Small intestine (tissue), 7 donors: ENCODE measurements at regions not wholly inside any gene's neighbourhood (a gene's known extent, or its start where the extent isn't known, plus 50 kb on each side); places are given as distances from the start of the nearest gene placed in this dataset.

Source experiments
- DNase-seq, 2 donors: peaks; one replicate each; pipeline versions ENCODE4 v3.0.0 to v3.0.0-alpha.2; 2013
- FAIRE-seq: peaks from 2 replicates; lab custom pipeline; 2012; peaks lifted over from hg19 to GRCh38; lab: Jason Lieb, UNC
- H3K27ac ChIP-seq, 3 donors: one replicate each; pipeline ENCODE4 v1.5.1; 2013; ENCODE audit warnings: low read length in 2 of 3, mild to moderate bottlenecking in 2 of 3, control low read depth in 1 of 3, inconsistent platforms in 1 of 3, low read depth in 1 of 3, moderate library complexity in 1 of 3
- H3K27me3 ChIP-seq, 3 donors: one replicate each; pipeline ENCODE4 v1.6.1; 2013; ENCODE audit warnings: low read length in 3 of 3, inconsistent platforms in 1 of 3; ENCODE audit not compliant: control insufficient read depth in 3 of 3, insufficient read depth in 3 of 3
- H3K36me3 ChIP-seq, 3 donors: one replicate each; pipeline ENCODE4 v1.6.1; 2013; ENCODE audit warnings: low read length in 3 of 3, inconsistent platforms in 1 of 3, low read depth in 1 of 3, mild to moderate bottlenecking in 1 of 3, moderate library complexity in 1 of 3; ENCODE audit not compliant: control insufficient read depth in 3 of 3, insufficient read depth in 2 of 3
- H3K4me1 ChIP-seq, 3 donors: one replicate each; pipeline ENCODE4 v1.6.1; 2013; ENCODE audit warnings: low read length in 2 of 3, inconsistent platforms in 1 of 3, low read depth in 1 of 3, mild to moderate bottlenecking in 1 of 3, moderate library complexity in 1 of 3; ENCODE audit not compliant: control insufficient read depth in 3 of 3, insufficient read depth in 2 of 3
- H3K4me3 ChIP-seq, 3 donors: one replicate each; pipeline ENCODE4 v1.5.1; 2013; ENCODE audit warnings: low read length in 3 of 3, control low read depth in 1 of 3, inconsistent platforms in 1 of 3, low read depth in 1 of 3, mild to moderate bottlenecking in 1 of 3, moderate library complexity in 1 of 3
- H3K9me3 ChIP-seq, 2 donors: one replicate each; pipeline ENCODE4 v1.6.1; 2013; ENCODE audit warnings: low read depth in 1 of 2, low read length in 1 of 2; ENCODE audit not compliant: control insufficient read depth in 2 of 2, insufficient read depth in 1 of 2
- WGBS, 3 donors: extraction: QIAGEN DNeasy Blood & Tissue Kit; methylation state at CpG; one replicate each; pipeline ENCODE4 v1.1.7; 2013; 5-methylcytosine and 5-hydroxymethylcytosine counted together
- donor health status: healthy with polysubstance abuse.
- donor health status: control.
- donor health status: control.
- donor health status: Bipolar disorder and iron deficiency.
- donor health status: healthy.

DNA sequence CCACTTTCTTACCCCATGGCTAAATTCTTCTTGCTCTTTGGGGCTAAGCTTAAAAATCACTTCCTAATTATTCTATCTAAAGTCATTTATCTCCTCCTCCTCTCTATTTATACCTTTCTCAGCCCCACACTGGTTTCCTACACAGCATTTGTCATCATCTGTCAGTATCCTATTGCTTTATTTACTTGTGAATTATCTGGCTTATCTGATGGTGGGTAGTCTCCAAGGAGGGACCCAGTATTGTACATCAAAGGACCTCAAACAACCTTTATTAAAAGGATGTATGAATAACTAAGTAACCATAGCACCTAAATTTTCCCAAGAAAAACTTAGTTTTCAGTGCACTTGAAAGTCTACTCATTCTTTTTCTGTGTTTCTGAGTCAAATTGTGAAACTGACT, 332.7 kb upstream of the SNX7 start:
- H3K9me3 ChIP-seq = no peaks in the 10 kb centered on the region
- H3K4me1 ChIP-seq = peaks cover 0 to 4% (median 3%) of the 10 kb centered on the region in 3 donors
- no peak overlapping the region for H3K4me3 ChIP-seq
- H3K27ac ChIP-seq = no peak overlapping the region
- DNase-seq (no peak), FAIRE-seq (no peak)
- no peaks in the 10 kb centered on the region for H3K27me3 ChIP-seq
- no peaks in the 10 kb centered on the region for H3K36me3 ChIP-seq

DNA sequence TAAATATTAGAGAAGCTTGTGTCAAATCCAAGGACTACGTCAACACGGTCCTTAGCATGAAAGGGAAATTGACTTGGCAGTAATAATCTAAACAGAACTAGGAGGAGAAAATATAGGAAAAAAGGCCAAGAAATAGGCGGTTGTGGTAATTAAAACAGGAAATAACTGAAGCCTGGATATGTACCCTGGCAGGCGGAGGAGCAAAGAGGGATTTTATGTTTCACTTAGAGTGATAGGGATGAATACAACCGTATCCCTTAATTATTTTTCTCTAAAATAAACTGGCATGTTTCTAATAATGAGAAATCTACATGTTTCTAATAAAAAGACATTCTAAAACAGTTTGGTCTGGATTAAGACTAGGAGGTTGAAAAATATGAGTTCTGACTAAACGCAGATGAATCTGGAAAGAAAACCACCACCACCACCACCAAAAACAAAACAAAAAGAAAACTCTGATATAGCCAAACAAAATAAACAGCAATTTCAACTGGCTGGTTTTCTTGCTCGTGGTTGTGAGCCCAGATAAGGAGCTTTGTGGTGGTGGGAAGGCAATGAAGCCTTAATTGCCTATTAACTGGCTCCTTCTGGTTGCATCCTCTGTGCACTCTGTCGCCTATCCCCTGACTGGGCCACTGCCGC, 334.2 kb upstream of the SNX7 start:
- WGBS, 3 donors = 50 to 75% (median 70%) methylated on average over 9 of the region's 9 CpGs
- Histone ChIP-seq H3K36me3 (no peaks in the 10 kb centered on the region), H3K27ac (no peak overlapping the region), H3K4me3 (no peak overlapping the region), H3K9me3 (no peaks in the 10 kb centered on the region), H3K27me3 (no peaks in the 10 kb centered on the region), H3K4me1 (peaks cover 3 to 5% (median 4%) of the 10 kb centered on the region in 3 donors)
- DNase-seq = no peak
- no peak for FAIRE-seq

DNA sequence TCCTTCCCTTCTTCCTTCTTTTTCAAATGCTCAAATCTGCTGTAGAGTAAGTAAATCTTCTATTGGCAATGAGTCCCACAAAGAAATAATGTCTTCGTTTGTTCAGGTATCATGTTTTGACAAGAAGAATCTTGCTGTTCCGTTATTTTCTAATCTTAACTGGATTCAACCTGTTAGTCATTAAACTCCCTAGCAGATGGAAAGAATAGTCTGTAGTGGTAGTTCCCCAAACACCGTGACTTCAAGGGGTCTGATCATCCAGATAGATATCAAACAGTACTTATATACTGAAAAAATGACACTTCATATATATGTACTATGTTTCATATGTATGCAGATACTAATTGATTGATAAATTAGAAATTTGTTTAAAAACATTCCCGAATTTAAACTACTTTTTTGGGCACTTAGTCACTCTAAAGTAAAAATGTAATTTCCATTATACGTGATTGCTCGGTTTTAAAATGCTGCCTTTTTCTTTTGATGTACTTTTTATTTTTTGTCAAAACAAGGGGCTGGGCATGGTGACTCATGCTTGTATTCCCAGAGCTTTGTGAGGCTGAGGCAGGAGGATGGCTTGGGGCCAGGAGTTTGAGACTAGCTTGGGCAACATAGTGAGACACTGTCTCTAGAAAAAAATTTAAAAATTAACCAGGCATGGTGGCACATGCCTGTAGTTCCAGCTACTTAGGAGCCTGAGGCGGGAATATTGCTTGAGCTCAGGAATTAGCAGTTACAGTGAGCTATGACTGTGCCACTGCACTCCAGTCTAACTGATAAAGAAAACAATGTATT, 335.7 kb upstream of the SNX7 start:
- FAIRE-seq (no peak), DNase-seq (peak in 1 of 2 donors; percentile 66)
- Histone ChIP-seq H3K36me3 (no peaks in the 10 kb centered on the region), H3K4me3 (no peak overlapping the region), H3K9me3 (no peaks in the 10 kb centered on the region), H3K4me1 (peaks cover 3 to 5% (median 4%) of the 10 kb centered on the region in 3 donors), H3K27ac (no peak overlapping the region), H3K27me3 (no peaks in the 10 kb centered on the region)
- 44 to 67% (median 59%) methylated on average over 7 of the region's 7 CpGs for WGBS, 3 donors

DNA sequence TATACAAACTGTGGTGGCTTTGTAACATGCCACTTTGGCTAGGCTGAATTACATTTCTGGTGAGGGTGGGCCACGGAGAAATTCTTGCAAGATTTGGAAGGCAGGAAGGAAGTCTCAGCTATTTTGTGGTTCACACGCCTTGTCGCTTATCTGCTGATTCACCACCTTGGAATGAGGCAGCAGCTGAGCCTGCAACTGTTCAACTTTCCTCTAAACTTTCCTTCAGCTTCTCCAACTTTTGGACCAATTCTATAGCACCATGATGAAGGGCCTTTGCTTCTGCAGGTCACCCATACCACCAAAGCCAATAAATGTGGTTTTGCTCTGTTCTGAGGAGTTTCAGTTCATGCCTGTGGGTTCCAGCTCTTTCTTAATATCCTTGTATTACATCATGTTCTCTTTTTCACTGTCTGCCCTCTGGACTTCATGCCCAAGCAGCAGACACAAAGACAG, 337.6 kb upstream of the SNX7 start:
- 0 to 11% (median 4%) methylated on average over 3 of the region's 3 CpGs for WGBS, 3 donors
- Histone ChIP-seq H3K4me3 (no peak overlapping the region), H3K9me3 (no peaks in the 10 kb centered on the region), H3K36me3 (no peaks in the 10 kb centered on the region), H3K4me1 (peaks cover 3 to 5% (median 4%) of the 10 kb centered on the region in 3 donors), H3K27ac (peak overlapping the region; percentile 8 to 51 (median 30)), H3K27me3 (no peaks in the 10 kb centered on the region)
- FAIRE-seq (no peak), DNase-seq (peak; percentile 68 to 86)

DNA sequence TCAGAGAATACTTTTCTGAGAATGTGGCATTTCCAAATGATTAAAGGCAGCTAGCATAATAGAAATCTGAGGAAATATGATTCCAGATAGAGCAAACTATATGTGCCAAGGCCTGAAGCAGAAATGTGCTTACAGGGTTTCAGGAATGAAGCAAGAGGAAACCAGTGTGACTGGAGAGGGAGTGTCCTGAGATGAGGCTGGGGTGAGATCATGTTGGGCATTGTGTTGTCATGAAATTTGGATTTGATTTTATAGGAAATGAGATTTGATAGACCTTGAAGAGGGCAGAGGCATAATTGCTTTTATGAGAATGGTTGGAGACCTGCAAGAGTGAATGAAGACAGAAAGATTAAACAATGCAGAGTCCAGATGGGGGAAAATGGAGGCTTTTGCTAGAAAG, 338.1 kb upstream of the SNX7 start:
- Histone ChIP-seq H3K4me1 (peaks cover 3 to 5% (median 4%) of the 10 kb centered on the region in 3 donors), H3K27ac (no peak overlapping the region), H3K27me3 (no peaks in the 10 kb centered on the region), H3K36me3 (no peaks in the 10 kb centered on the region), H3K4me3 (no peak overlapping the region), H3K9me3 (no peaks in the 10 kb centered on the region)
- DNase-seq (peak in 1 of 2 donors; percentile 29), FAIRE-seq (no peak)

DNA sequence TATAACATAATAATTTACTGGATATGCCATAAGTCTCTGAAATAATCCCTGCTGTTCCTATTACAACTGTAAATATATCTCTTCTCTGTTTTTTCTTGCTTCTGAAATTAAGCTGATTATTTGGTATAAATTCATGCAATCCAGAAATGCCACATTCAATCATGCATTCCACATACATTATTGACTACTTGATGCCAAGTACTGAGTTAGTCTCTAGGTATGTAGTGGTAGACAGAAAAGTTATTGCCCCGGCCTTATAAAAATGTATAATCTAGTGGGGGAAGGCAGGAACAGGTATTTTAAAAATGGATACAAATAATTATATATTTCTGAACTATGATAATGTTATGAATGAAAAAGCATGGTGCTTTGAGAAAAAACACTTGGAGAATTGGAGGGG, 338.6 kb upstream of the SNX7 start:
- H3K4me3 ChIP-seq = no peak overlapping the region

DNA sequence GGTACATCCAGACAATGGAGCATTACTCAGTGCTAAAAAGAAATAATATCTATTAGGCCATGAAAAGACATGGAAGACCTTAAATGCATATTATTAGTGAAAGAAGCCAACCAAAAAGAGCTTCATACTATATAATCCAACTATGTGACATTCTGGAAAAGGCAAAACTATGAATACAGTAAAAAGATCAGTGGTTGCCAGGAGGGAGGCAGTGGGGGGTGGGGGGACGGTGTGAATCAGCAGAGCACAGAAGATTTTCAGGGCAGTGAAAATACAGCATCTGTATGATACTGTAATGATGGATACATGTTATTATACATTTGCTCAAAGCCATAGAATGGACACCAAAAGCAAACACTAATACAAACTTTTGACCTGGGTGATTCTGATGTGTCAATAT, 339.4 kb upstream of the SNX7 start:
- H3K27me3 ChIP-seq = no peaks in the 10 kb centered on the region
- FAIRE-seq = no peak
- no peak overlapping the region for H3K4me3 ChIP-seq
- peaks cover 3 to 5% (median 4%) of the 10 kb centered on the region in 3 donors for H3K4me1 ChIP-seq
- H3K9me3 ChIP-seq = no peaks in the 10 kb centered on the region
- no peak overlapping the region for H3K27ac ChIP-seq
- WGBS, 3 donors = 89 to 95% (median 93%) methylated on average over 1 of the region's 1 CpG
- H3K36me3 ChIP-seq = no peaks in the 10 kb centered on the region
- DNase-seq = no peak

More for the DNA sequence above, 338.6 kb upstream of the SNX7 start:
- H3K27me3 ChIP-seq = no peaks in the 10 kb centered on the region
- whole genome bisulfite sequencing, 3 donors = 88 to 95% (median 95%) methylated on average over 1 of the region's 1 CpG
- H3K4me1 ChIP-seq = peaks cover 3 to 5% (median 4%) of the 10 kb centered on the region in 3 donors
- FAIRE-seq (no peak), DNase-seq (no peak)
- H3K27ac ChIP-seq = no peak overlapping the region
- no peaks in the 10 kb centered on the region for H3K9me3 ChIP-seq
- H3K36me3 ChIP-seq = no peaks in the 10 kb centered on the region

DNA sequence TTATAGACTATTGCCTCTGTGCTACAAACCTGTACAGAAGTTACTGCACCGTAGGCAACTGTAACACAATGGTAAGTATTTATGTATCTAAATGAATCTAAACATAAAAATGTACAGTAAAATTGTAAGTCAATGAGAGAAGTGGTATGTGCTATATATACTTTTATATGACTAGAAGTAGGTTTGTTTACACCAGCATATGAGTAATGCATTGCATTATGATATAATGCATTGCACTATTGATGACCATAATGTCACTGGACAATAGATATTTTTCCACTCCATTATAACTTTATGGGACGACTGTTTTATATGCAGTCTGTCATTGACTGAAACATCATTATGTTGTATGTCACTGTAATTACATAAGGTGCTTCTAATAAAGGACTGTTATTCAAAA, 340.3 kb upstream of the SNX7 start:
- 91 to 94% (median 91%) methylated on average over 2 of the region's 2 CpGs for WGBS, 3 donors

More for the DNA sequence above, 340.3 kb upstream of the SNX7 start:
- Histone ChIP-seq H3K4me1 (peaks cover 3 to 5% (median 4%) of the 10 kb centered on the region in 3 donors), H3K27ac (no peak overlapping the region), H3K36me3 (no peaks in the 10 kb centered on the region), H3K27me3 (no peaks in the 10 kb centered on the region), H3K9me3 (no peaks in the 10 kb centered on the region), H3K4me3 (no peak overlapping the region)
- no peak for DNase-seq
- no peak for FAIRE-seq
